Neural progenitor cell (in vitro differentiated cells): ENCODE measurements at regions not wholly inside any gene's neighbourhood (a gene's known extent, or its start where the extent isn't known, plus 50 kb on each side); places are given as distances from the start of the nearest gene placed in this dataset.

Source experiments
- CTCF ChIP-seq: fragments of 200-600 bp; sonication (generic); IDR thresholded peaks from 2 replicates; pipeline ENCODE4 v1.5.1; 2017; ENCODE audit warnings: antibody characterized with exemption, mild to moderate bottlenecking
- EZH2 ChIP-seq: fragments of 200-600 bp; sonication (generic); IDR thresholded peaks from 2 replicates; pipeline ENCODE4 v1.6.1; 2017; ENCODE audit warnings: antibody characterized with exemption, mild to moderate bottlenecking, moderate library complexity

GRCh38 chr19:28971049-28971448, 241.9 kb downstream of the UQCRFS1 start:
- TF ChIP-seq EZH2 (no peak), CTCF (no peak)
